H1 (cell line): ENCODE measurements at regions not wholly inside any gene's neighbourhood (a gene's known extent, or its start where the extent isn't known, plus 50 kb on each side); places are given as distances from the start of the nearest gene placed in this dataset.

Experiments used
- CTCF ChIA-PET: fragments of 300-600 bp; sonication (Branson Sonifier 250); formaldehyde crosslinking; loops from one replicate; lab custom pipeline; 2021; ENCODE audit not compliant: partially characterized antibody; lab: Charles Lee
- POLR2A ChIA-PET: fragments of 300-600 bp; sonication (Branson Sonifier 250); formaldehyde crosslinking; loops from one replicate; lab custom pipeline; 2021; ENCODE audit warnings: inconsistent platforms; ENCODE audit not compliant: partially characterized antibody; lab: Charles Lee
- DNase-seq, 2 experiments: peaks; one replicate each; pipeline versions ENCODE4 v3.0.0 to v3.0.0-alpha.2; 2010 to 2022; ENCODE audit warnings: low spot score in 2 of 2, low read depth in 1 of 2, mixed read lengths in 1 of 2
- FAIRE-seq: peaks from 2 replicates; lab custom pipeline; 2011; peaks lifted over from hg19 to GRCh38; lab: Jason Lieb, UNC
- H2AFZ ChIP-seq: 2 replicates; pipeline ENCODE4 v1.8.1; 2012; ENCODE audit warnings: low read length, inconsistent platforms
- H2AK5ac ChIP-seq: 2 replicates; pipeline ENCODE4 v1.6.1; 2013; ENCODE audit warnings: low read depth, low read length
- H2BK120ac ChIP-seq: replicated peaks from 2 replicates; pipeline ENCODE3; 2013; ENCODE audit warnings: low read depth, low read length, inconsistent platforms
- H2BK12ac ChIP-seq: 2 replicates; pipeline ENCODE4 v1.6.1; 2013; ENCODE audit warnings: low read depth, low read length
- H2BK15ac ChIP-seq: 2 replicates; pipeline ENCODE4 v1.6.1; 2013; ENCODE audit warnings: low read length
- H2BK20ac ChIP-seq: 2 replicates; pipeline ENCODE4 v1.6.1; 2013; ENCODE audit warnings: low read length
- H2BK5ac ChIP-seq: 2 replicates; pipeline ENCODE4 v1.6.1; 2013; ENCODE audit warnings: low read depth, low read length
- H3K14ac ChIP-seq: 2 replicates; pipeline ENCODE4 v1.6.1; 2013; ENCODE audit warnings: inconsistent platforms; ENCODE audit not compliant: insufficient read length
- H3K18ac ChIP-seq: 2 replicates; pipeline ENCODE4 v1.6.1; 2013; ENCODE audit warnings: low read length; ENCODE audit errors: extremely low read depth
- H3K23ac ChIP-seq: 2 replicates; pipeline ENCODE4 v1.6.1; 2013; ENCODE audit warnings: inconsistent platforms; ENCODE audit not compliant: insufficient read length
- H3K23me2 ChIP-seq: 2 replicates; pipeline ENCODE4 v1.6.1; 2013; ENCODE audit warnings: low read depth, low read length
- H3K27ac ChIP-seq: 2 replicates; pipeline ENCODE4 v1.6.1; 2011; ENCODE audit warnings: low read depth, low read length, inconsistent platforms
- H3K27me3 ChIP-seq, 4 experiments: replicated peaks in 1 of 4; 1 replicate in 1 of 4; 2 replicates in 3 of 4; pipeline versions ENCODE4 v1.6.1 to v1.8.1; 2011 to 2013; ENCODE audit warnings: low read length in 3 of 4, mild to moderate bottlenecking in 3 of 4, inconsistent platforms in 2 of 4, mixed read lengths in 2 of 4, moderate library complexity in 1 of 4; ENCODE audit not compliant: control insufficient read depth in 3 of 4, insufficient read depth in 3 of 4; ENCODE audit errors: extremely low read depth in 1 of 4
- H3K36me3 ChIP-seq, 4 experiments: 2 replicates each; pipeline versions ENCODE4 v1.6.1 to v1.8.1; 2011 to 2013; ENCODE audit warnings: mild to moderate bottlenecking in 4 of 4, low read length in 3 of 4, moderate library complexity in 2 of 4, control low read depth in 1 of 4, inconsistent platforms in 1 of 4; ENCODE audit not compliant: insufficient read depth in 4 of 4, control insufficient read depth in 2 of 4
- H3K4ac ChIP-seq: replicated peaks from 2 replicates; pipeline ENCODE3; 2013; ENCODE audit warnings: low read length, low read depth, mixed read lengths, inconsistent platforms; ENCODE audit not compliant: insufficient read length
- H3K4me1 ChIP-seq, 4 experiments: replicated peaks in 1 of 4; 1 replicate in 1 of 4; 2 replicates in 3 of 4; pipeline versions ENCODE4 v1.6.1 to v1.8.1; 2011 to 2013; ENCODE audit warnings: low read length in 3 of 4, inconsistent platforms in 2 of 4, mixed read lengths in 1 of 4; ENCODE audit not compliant: insufficient read depth in 4 of 4, control insufficient read depth in 3 of 4
- H3K4me2 ChIP-seq, 2 experiments: 2 replicates each; pipeline versions ENCODE4 v1.6.1 to v1.8.1; 2011 to 2013; ENCODE audit warnings: low read depth in 2 of 2, low read length in 2 of 2, control low read depth in 1 of 2, inconsistent platforms in 1 of 2, mild to moderate bottlenecking in 1 of 2; ENCODE audit not compliant: insufficient read depth in 1 of 2
- H3K4me3 ChIP-seq, 4 experiments: fragments of 200-600, 300-600 bp in 1 of 4; sonication (generic), shearing (Covaris generic), sonication (Bioruptor Twin) in 1 of 4; 2 replicates each; pipeline versions ENCODE4 v1.5.1 to v1.8.1; 2011 to 2016; ENCODE audit warnings: low read length in 4 of 4, low read depth in 3 of 4, control low read depth in 2 of 4, inconsistent platforms in 2 of 4, mild to moderate bottlenecking in 2 of 4, mixed read lengths in 1 of 4, moderate library complexity in 1 of 4; ENCODE audit not compliant: insufficient read depth in 2 of 4; ENCODE audit errors: extremely low read depth in 1 of 4
- H3K56ac ChIP-seq: replicated peaks from 2 replicates; pipeline ENCODE3; 2013; ENCODE audit warnings: low read depth, mild to moderate bottlenecking, mixed read lengths, low read length, inconsistent platforms; ENCODE audit not compliant: insufficient read length
- H3K79me1 ChIP-seq: 2 replicates; pipeline ENCODE4 v1.6.1; 2013; ENCODE audit warnings: low read depth, low read length, control low read depth
- H3K79me2 ChIP-seq, 2 experiments: 2 replicates each; pipeline versions ENCODE4 v1.6.1 to v1.8.1; 2012 to 2013; ENCODE audit warnings: low read length in 2 of 2, mild to moderate bottlenecking in 2 of 2, inconsistent platforms in 1 of 2; ENCODE audit not compliant: insufficient read depth in 2 of 2, control insufficient read depth in 1 of 2
- H3K9ac ChIP-seq, 4 experiments: replicated peaks in 1 of 4; 1 replicate in 1 of 4; 2 replicates in 3 of 4; pipeline versions ENCODE4 v1.6.1 to v1.8.1; 2011 to 2013; ENCODE audit warnings: low read depth in 3 of 4, low read length in 3 of 4, control low read depth in 2 of 4, mild to moderate bottlenecking in 2 of 4, moderate library complexity in 2 of 4, inconsistent platforms in 1 of 4; ENCODE audit errors: extremely low read depth in 1 of 4
- H3K9me3 ChIP-seq, 2 experiments: 2 replicates each; pipeline versions ENCODE4 v1.6.1 to v1.8.1; 2012 to 2013; ENCODE audit warnings: mild to moderate bottlenecking in 2 of 2, moderate library complexity in 2 of 2, control low read depth in 1 of 2, inconsistent platforms in 1 of 2, low read depth in 1 of 2, low read length in 1 of 2, mixed read lengths in 1 of 2; ENCODE audit not compliant: insufficient read depth in 2 of 2
- H4K20me1 ChIP-seq, 2 experiments: replicated peaks in 1 of 2; 2 replicates each; pipeline versions ENCODE3 to v1.8.1; 2011 to 2013; ENCODE audit warnings: inconsistent platforms in 2 of 2, low read length in 2 of 2, mild to moderate bottlenecking in 1 of 2; ENCODE audit not compliant: insufficient read depth in 2 of 2, control insufficient read depth in 1 of 2
- H4K5ac ChIP-seq: 2 replicates; pipeline ENCODE4 v1.6.1; 2013; ENCODE audit warnings: low read length, low read depth, mixed read lengths, inconsistent platforms; ENCODE audit not compliant: insufficient read length
- H4K8ac ChIP-seq: 2 replicates; pipeline ENCODE4 v1.8.0; 2013; ENCODE audit warnings: mild to moderate bottlenecking, moderate library complexity, low read length, inconsistent platforms; ENCODE audit not compliant: insufficient read depth; ENCODE audit errors: extremely low read depth
- H4K91ac ChIP-seq: replicated peaks from 2 replicates; pipeline ENCODE3; 2013; ENCODE audit warnings: low read length, mixed read lengths, inconsistent platforms; ENCODE audit not compliant: insufficient read length
- CEBPB ChIP-seq: IDR thresholded peaks from 2 replicates; pipeline ENCODE4 v1.6.1; 2012; ENCODE audit warnings: low read depth, low read length
- EZH2 ChIP-seq: fragments of 200-600 bp; sonication (generic); IDR thresholded peaks from 2 replicates; pipeline ENCODE4 v1.7.1; 2012; ENCODE audit warnings: low read depth, mild to moderate bottlenecking, moderate library complexity, low read length, inconsistent platforms; ENCODE audit not compliant: severe bottlenecking
- KDM4A ChIP-seq: IDR thresholded peaks from one replicate; pipeline ENCODE4 v1.7.1; 2012; ENCODE audit warnings: low read depth, mild to moderate bottlenecking, moderate library complexity, low read length, inconsistent platforms; ENCODE audit not compliant: severe bottlenecking
- RNF2 ChIP-seq: fragments of 200-900, 300-1000 bp; sonication (generic); IDR thresholded peaks from 2 replicates; pipeline ENCODE4 v1.7.1; 2016; ENCODE audit warnings: borderline replicate concordance, low read depth, mild to moderate bottlenecking, antibody characterized with exemption, low read length; ENCODE audit not compliant: poor library complexity, severe bottlenecking; ENCODE audit errors: missing control alignments
- SIRT6 ChIP-seq: IDR thresholded peaks from one replicate; pipeline ENCODE4 v1.7.1; 2012; ENCODE audit warnings: low read length, inconsistent platforms
- SP1 ChIP-seq: IDR thresholded peaks from 2 replicates; pipeline ENCODE4 v1.6.1; 2011; ENCODE audit warnings: low read depth, low read length
- TCF12 ChIP-seq: IDR thresholded peaks from 2 replicates; pipeline ENCODE4 v1.6.1; 2011; ENCODE audit warnings: low read depth, mild to moderate bottlenecking, low read length
- WGBS, 2 experiments: shearing (Covaris generic) in 1 of 2; methylation state at CpG; one replicate each; pipeline versions ENCODE4 v1.1.6 to v1.1.7; 2013 to 2015; ENCODE audit warnings: low lambda C conversion rate in 2 of 2, mixed read lengths in 2 of 2, inconsistent platforms in 1 of 2, low coverage in 1 of 2, missing lambda C conversion rate in 1 of 2; ENCODE audit not compliant: insufficient replicate concordance in 2 of 2, insufficient coverage in 1 of 2, insufficient read length in 1 of 2; ENCODE audit errors: extremely low coverage in 1 of 2, missing lambda C conversion rate in 1 of 2; 5-methylcytosine and 5-hydroxymethylcytosine counted together

- H3K18ac ChIP-seq, result no peak overlapping the region
- H2BK120ac ChIP-seq, result no peak overlapping the region
- no peaks in the 10 kb centered on the region for H3K27me3 ChIP-seq
- H2BK12ac ChIP-seq, result no peak overlapping the region
- TF ChIP-seq EZH2, result no peak
- TF ChIP-seq SIRT6, result no peak
- no peak for TF ChIP-seq KDM4A
- TF ChIP-seq RNF2, result no peak
- TF ChIP-seq SP1, result no peak
- TF ChIP-seq TCF12, result no peak
- no peak for TF ChIP-seq CEBPB
- H3K79me1 ChIP-seq, result no peaks in the 10 kb centered on the region
- WGBS, 2 experiments, result 87% methylated on average over 6 of the region's 6 CpGs; no CpG with 5 or more reads in 1 of the 2 experiments
- H2BK20ac ChIP-seq, result no peak overlapping the region
- H3K23me2 ChIP-seq, result no peaks in the 10 kb centered on the region
- H3K56ac ChIP-seq, result no peak overlapping the region
- H2AFZ ChIP-seq, result no peak overlapping the region
- no peak overlapping the region for H2BK15ac ChIP-seq
- CTCF ChIA-PET, result interaction anchor here (1.0 to 2.2 kb wide), 7 partner anchors 9 to 122 kb away, joined by 3 to 8 read pairs (median 4); no protein-coding TSS in a partner anchor
- H3K27ac ChIP-seq, result no peak overlapping the region
- H4K91ac ChIP-seq, result no peak overlapping the region
- H3K9me3 ChIP-seq, result no peaks in the 10 kb centered on the region
- H4K5ac ChIP-seq, result no peak overlapping the region
- no peak overlapping the region for H3K14ac ChIP-seq
- no peaks in the 10 kb centered on the region for H4K20me1 ChIP-seq
- H3K9ac ChIP-seq, result no peak overlapping the region
- H3K36me3 ChIP-seq, result no peaks in the 10 kb centered on the region
- no peak overlapping the region for H3K23ac ChIP-seq
- no peak overlapping the region for H2AK5ac ChIP-seq
- H4K8ac ChIP-seq, result no peak overlapping the region
- no peak overlapping the region for H3K4ac ChIP-seq
- FAIRE-seq (no peak), DNase-seq (no peak)
- no peak overlapping the region for H2BK5ac ChIP-seq
- POLR2A ChIA-PET, result no interaction called here
- H3K79me2 ChIP-seq, result no peaks in the 10 kb centered on the region
- no peak overlapping the region for H3K4me3 ChIP-seq
- H3K4me1 ChIP-seq, result no peaks in the 10 kb centered on the region
- H3K4me2 ChIP-seq, result no peak overlapping the region
Observed at GRCh38 chr10:84659027-84659426, 330.6 kb downstream of the CCSER2 start.
